ENCODE measurements at regions not wholly inside any gene's neighbourhood (a gene's known extent, or its start where the extent isn't known, plus 50 kb on each side); places are given as distances from the start of the nearest gene placed in this dataset.

DNA sequence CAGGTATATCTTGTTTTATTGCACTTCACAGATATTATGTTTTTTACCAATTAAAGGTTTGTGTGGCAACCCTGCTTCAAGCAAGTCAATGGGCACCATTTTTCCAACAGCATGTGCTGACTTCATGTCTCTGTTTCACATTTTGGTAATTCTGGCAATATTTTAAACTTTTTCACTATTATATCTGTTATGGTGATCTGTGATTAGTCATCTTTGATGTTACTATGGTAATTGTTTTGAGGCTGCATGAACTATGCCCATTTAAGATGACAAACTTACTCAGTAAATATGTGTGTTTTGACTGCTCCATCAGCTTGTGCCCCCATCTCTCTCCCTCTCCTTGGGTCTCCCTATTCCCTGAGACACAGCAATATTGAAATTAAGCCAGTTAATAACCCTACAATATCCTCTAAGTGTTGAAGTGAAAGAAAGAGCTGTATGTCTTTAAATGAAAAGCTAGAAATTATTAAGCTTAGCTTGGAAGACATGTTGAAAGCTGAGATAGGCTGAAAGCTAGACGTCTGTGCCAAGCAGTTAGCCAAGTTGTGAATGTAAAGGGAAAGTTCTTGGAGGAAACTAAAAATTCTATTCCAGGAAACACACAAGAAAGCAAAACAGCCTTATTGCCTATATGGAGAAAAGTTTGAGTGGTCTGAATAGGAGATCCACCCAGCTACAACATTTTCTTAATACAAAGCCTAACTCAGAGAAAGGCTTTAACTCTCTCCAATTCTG lies 365.1 kb downstream of the ATP23 start:
- TF ChIP-seq, protein P1, sequence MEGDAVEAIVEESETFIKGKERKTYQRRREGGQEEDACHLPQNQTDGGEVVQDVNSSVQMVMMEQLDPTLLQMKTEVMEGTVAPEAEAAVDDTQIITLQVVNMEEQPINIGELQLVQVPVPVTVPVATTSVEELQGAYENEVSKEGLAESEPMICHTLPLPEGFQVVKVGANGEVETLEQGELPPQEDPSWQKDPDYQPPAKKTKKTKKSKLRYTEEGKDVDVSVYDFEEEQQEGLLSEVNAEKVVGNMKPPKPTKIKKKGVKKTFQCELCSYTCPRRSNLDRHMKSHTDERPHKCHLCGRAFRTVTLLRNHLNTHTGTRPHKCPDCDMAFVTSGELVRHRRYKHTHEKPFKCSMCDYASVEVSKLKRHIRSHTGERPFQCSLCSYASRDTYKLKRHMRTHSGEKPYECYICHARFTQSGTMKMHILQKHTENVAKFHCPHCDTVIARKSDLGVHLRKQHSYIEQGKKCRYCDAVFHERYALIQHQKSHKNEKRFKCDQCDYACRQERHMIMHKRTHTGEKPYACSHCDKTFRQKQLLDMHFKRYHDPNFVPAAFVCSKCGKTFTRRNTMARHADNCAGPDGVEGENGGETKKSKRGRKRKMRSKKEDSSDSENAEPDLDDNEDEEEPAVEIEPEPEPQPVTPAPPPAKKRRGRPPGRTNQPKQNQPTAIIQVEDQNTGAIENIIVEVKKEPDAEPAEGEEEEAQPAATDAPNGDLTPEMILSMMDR (IDR thresholded peaks at IDR 0.05; ENCODE audit: low read length) = no peak
- TF ChIP-seq EZH2 (IDR thresholded peaks at IDR 0.05; ENCODE audit: borderline replicate concordance, low read length) = no peak
